GM18517 (cell line): ENCODE measurements at regions not wholly inside any gene's neighbourhood (a gene's known extent, or its start where the extent isn't known, plus 50 kb on each side); places are given as distances from the start of the nearest gene placed in this dataset.

Experiments used
- ATAC-seq: cut with Tn5 transposase; IDR thresholded peaks from one replicate; pipeline ENCODE4 v1.9.1; 2021; ENCODE audit warnings: mild to moderate bottlenecking, moderate library complexity; ENCODE audit not compliant: unreplicated experiment

DNA sequence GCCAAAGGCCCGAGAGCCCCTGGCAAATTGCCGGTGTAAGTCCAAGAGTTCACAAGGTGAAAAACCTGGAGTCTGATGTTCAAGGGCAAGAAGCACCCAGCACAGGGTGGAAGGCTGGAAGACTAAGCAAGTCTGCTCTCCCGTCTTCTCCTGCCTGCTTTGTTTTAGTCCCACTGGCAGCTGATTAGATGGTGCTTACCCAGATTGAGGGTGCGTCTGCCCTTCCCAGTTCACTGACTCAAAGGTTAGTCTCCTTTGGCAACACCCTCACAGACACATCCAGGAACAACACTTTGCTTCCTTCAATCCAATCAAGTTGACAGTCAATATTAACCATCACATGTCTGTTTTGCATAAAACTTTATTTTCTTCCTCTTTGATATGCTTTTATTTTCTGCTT lies 157.4 kb downstream of the HS3ST1 start:
- ATAC-seq: no peak

DNA sequence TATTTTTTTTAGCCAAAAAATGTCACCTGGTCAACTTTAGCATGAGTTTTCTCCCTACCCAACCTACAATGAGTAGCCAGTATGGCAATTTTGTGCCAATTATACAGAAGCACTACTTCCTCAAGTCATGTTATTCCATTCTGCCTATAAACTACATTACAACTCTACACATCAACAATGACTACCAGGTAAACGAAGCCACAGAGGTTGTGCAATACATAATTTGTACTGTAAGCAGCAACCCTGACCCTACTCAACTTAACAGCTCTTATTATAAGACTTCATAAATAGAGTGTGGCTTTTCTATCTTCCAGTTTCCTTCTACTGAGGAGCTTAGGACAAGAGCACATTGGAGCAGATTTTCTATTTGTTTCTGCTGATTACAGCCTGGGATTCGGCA lies 160.5 kb downstream of the HS3ST1 start:
- no peak for ATAC-seq

DNA sequence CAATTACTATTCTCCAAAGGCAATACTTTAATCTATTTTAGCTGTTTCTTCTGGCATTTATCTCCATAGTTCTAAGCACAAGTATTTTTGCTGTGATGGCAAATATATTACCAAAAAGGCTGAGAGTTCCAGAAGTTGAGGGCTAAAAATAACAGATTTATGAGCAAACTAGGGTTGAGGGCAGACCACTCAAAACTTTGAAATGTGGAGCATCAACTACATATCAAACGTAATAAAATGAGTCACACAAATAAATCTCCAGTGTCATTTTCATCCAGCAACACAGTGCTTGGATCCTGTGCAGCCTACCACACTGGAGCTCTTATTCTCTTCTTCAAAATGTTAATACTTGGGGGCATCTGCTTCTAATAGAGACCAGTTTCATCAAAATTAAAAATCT lies 163.9 kb downstream of the HS3ST1 start:
- no peak for ATAC-seq

DNA sequence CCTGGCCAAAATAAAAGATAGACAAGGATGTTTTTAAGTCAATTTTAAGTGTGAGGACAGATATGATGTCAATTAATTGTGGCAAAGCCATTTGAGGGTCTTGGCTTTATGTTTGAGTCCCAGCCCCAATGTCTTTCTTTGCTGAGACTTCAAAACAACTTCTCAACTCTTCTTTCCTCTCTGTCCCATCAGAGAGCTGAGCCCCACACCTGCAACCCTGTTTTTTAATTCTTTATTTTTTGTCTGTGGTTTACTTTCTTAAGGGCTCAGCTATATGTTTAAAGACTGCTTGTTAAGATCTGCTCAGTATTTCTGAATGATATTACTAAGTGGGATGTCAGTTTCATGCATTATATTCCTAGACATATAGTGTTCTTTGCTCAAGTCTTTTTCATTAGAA lies 164.3 kb downstream of the HS3ST1 start:
- no peak for ATAC-seq

DNA sequence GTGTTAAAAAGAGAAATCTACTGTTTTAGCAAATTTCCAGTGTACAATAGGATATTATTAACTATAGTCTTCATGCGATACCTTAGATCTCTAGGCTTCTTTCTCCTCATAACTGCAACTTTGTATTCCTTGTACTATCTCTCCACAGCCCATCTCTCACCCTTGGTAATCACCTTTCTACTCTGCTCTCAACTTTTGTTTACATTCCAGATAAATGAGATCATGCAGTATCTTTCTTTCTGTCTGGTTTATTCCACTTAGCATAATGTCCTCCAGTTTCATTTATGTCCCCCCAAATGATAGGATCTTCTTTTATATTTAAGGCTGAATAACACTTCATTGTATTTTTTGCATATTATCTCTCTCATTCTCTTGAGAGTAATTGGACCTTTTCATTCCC lies 165.5 kb downstream of the HS3ST1 start:
- no peak for ATAC-seq

- no peak for ATAC-seq
Observed at GRCh38 chr4:11261066-11261850, 167.4 kb downstream of the HS3ST1 start.

- no peak for ATAC-seq
Observed at GRCh38 chr4:11259837-11260236, 168.9 kb downstream of the HS3ST1 start.

GRCh38 chr4:11252149-11252548 lies 176.5 kb downstream of the HS3ST1 start:
- ATAC-seq: no peak

GRCh38 chr4:11250510-11250909 lies 178.2 kb downstream of the HS3ST1 start:
- ATAC-seq: no peak

- ATAC-seq: no peak
Observed at GRCh38 chr4:11232015-11232414, 196.7 kb downstream of the HS3ST1 start.

- no peak for ATAC-seq
Observed at GRCh38 chr4:11230866-11231265, 197.8 kb downstream of the HS3ST1 start.

DNA sequence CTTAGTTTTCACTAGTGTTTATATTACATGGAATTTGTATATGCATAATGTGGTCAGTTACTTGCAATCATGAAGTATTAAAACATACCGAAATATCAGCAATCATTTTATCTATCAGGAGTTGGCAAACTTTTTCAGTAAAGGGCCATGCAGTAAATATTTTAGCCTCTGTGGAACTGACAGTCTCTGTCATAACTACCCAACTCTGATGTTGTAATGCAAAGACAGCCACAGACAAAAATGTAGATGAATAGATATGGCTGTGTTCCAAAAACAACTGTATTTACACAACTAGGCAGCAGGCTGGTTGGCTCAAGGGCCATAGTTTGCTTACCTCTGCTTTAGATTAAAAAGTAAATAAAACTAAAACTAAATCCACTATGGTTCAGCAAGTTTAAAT lies 200.2 kb downstream of the HS3ST1 start:
- ATAC-seq: no peak

GRCh38 chr4:11223311-11223710 lies 205.4 kb downstream of the HS3ST1 start:
- no peak for ATAC-seq

GRCh38 chr4:11218692-11219091 lies 210.0 kb downstream of the HS3ST1 start:
- ATAC-seq: no peak

DNA sequence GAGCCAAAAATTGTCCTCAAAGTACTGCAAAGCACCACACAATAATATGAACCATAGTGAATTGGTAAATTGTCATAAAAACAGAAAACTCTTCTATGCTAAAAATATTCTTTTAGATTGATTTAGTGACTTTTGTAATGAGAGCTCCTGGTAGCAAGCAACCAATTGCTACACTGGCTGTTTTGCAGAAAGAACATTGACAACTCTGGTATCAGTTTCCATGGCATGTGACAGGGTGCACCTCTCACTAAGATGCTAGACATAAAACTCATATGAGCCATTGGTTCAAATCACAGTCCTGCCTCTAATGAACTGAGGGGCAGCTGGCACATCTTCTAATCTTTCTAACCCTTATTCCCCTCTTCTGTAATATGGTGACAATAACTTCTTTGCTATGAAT lies 212.2 kb downstream of the HS3ST1 start:
- ATAC-seq: no peak

- ATAC-seq: no peak
Observed at GRCh38 chr4:11214281-11214680, 214.4 kb downstream of the HS3ST1 start.

DNA sequence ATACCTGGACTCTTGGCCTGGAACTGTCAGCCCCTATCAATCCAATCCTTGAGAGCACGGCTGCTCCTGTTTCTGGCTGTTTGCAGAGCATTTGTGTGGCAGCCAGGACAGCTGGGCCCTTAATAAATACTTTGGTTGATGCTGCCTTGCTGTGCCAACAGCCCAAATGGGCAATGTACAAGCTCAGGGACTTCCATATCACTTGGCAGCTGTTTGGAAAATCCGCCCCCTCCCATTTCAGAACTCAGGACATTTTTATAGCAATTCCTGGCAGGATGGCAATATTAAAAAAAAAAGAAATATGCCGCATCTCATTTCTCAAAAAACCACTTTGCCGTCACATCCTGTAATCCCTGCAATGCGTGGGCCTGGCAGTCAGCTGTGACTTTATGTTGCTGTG lies 218.9 kb downstream of the HS3ST1 start:
- ATAC-seq: no peak

- no peak for ATAC-seq
Observed at GRCh38 chr4:11201256-11201655, 227.4 kb downstream of the HS3ST1 start.

DNA sequence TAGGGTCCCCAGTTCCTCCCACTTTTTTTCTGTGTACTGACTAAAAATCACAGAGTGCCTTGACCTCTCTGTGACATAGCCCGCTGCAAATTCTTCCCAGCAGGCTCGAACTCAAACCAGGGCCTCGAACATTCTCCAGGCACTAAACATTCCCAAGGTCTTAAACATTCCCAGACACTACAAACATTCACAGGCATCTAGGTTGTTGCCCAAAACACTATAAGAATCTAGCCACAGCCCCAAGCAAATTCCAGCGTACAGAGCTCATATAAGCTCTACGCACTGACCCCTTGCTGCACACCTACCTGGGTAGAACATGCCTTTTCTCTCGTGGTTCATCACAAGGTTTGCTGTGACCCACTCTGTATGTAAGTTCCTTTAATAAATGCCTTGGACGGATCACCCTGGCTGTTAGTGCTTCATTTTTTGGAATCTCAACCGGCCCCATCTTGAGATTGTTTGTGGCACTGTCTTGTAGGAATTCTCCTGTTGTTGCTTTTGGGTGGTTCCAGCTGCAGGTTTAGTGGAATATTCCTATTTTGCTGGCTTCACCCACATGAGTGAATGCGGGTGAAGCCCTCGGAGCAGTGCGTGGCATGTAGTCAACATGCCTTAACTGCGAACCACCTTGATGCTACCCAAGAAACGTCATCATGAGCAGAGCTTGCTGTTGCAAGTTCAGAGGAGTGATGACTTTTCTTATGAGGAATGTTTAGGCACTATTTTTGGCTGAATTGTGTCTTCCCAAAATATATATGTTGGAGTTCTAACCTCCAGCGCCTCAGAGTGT lies 230.0 kb downstream of the HS3ST1 start:
- ATAC-seq: no peak

- ATAC-seq: no peak
Observed at GRCh38 chr4:11197631-11198341, 230.9 kb downstream of the HS3ST1 start.

GRCh38 chr4:11196927-11197522 lies 231.7 kb downstream of the HS3ST1 start:
- ATAC-seq: no peak
